ENCODE measurements at regions not wholly inside any gene's neighbourhood (a gene's known extent, or its start where the extent isn't known, plus 50 kb on each side); places are given as distances from the start of the nearest gene placed in this dataset.

- TF ChIP-seq, protein P1, sequence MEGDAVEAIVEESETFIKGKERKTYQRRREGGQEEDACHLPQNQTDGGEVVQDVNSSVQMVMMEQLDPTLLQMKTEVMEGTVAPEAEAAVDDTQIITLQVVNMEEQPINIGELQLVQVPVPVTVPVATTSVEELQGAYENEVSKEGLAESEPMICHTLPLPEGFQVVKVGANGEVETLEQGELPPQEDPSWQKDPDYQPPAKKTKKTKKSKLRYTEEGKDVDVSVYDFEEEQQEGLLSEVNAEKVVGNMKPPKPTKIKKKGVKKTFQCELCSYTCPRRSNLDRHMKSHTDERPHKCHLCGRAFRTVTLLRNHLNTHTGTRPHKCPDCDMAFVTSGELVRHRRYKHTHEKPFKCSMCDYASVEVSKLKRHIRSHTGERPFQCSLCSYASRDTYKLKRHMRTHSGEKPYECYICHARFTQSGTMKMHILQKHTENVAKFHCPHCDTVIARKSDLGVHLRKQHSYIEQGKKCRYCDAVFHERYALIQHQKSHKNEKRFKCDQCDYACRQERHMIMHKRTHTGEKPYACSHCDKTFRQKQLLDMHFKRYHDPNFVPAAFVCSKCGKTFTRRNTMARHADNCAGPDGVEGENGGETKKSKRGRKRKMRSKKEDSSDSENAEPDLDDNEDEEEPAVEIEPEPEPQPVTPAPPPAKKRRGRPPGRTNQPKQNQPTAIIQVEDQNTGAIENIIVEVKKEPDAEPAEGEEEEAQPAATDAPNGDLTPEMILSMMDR (optimal IDR thresholded peaks at IDR 0.05 in 1 of 3, IDR thresholded peaks at IDR 0.05 in 1 of 3, conservative IDR thresholded peaks at IDR 0.05 in 1 of 3; ENCODE audit: extremely low read depth in 1 of 3, insufficient read depth in 2 of 3, low read length in 3 of 3) = no peak
- TF ChIP-seq EZH2 (IDR thresholded peaks at IDR 0.05; ENCODE audit: low read length) = no peak
Observed at GRCh38 chr1:170290991-170291390, 145.2 kb downstream of the NTMT2 start.

All from keratinocyte (primary cell).